Fibroblast of lung (primary cell): ENCODE measurements at regions not wholly inside any gene's neighbourhood (a gene's known extent, or its start where the extent isn't known, plus 50 kb on each side); places are given as distances from the start of the nearest gene placed in this dataset.

Experiments used
- DNase-seq, 2 donors: peaks; one replicate each; pipeline versions ENCODE4 v3.0.0 to v3.0.0-alpha.2; 2010; ENCODE audit warnings: low read depth in 2 of 2
- H2AFZ ChIP-seq: 2 replicates; pipeline ENCODE4 v1.5.1; 2012; ENCODE audit warnings: low read length, control low read depth, inconsistent platforms
- H3K27ac ChIP-seq: 2 replicates; pipeline ENCODE4 v1.5.1; 2011; ENCODE audit warnings: low read length, control low read depth; ENCODE audit not compliant: insufficient read depth
- H3K27me3 ChIP-seq: 2 replicates; pipeline ENCODE4 v1.5.1; 2011; ENCODE audit warnings: mild to moderate bottlenecking, low read length; ENCODE audit not compliant: control insufficient read depth, insufficient read depth
- H3K36me3 ChIP-seq: 2 replicates; pipeline ENCODE4 v1.5.1; 2011; ENCODE audit warnings: low read length; ENCODE audit not compliant: control insufficient read depth, insufficient read depth
- H3K4me1 ChIP-seq: 2 replicates; pipeline ENCODE4 v1.5.1; 2011; ENCODE audit warnings: low read length; ENCODE audit not compliant: control insufficient read depth, insufficient read depth; ENCODE audit errors: extremely low read depth
- H3K4me2 ChIP-seq: 2 replicates; pipeline ENCODE4 v1.5.1; 2011; ENCODE audit warnings: low read length, control low read depth; ENCODE audit not compliant: insufficient read depth; ENCODE audit errors: extremely low read depth
- H3K4me3 ChIP-seq, 4 experiments: fragments of 200-600 bp in 1 of 4; sonication (generic) in 1 of 4; replicated peaks in 1 of 4; 2 replicates each; pipeline ENCODE4 v1.5.1; 2011 to 2016; ENCODE audit warnings: low read length in 4 of 4, low read depth in 3 of 4, mild to moderate bottlenecking in 3 of 4, control low read depth in 2 of 4, inconsistent platforms in 1 of 4, mixed read lengths in 1 of 4; ENCODE audit not compliant: insufficient read depth in 1 of 4; ENCODE audit errors: control extremely low read depth in 1 of 4
- H3K79me2 ChIP-seq: 2 replicates; pipeline ENCODE4 v1.5.1; 2012; ENCODE audit warnings: mild to moderate bottlenecking, low read length, inconsistent platforms; ENCODE audit not compliant: control insufficient read depth, insufficient read depth
- H3K9ac ChIP-seq: 2 replicates; pipeline ENCODE4 v1.5.1; 2011; ENCODE audit warnings: mild to moderate bottlenecking, low read length, control low read depth; ENCODE audit not compliant: insufficient read depth
- H3K9me3 ChIP-seq: 2 replicates; pipeline ENCODE4 v1.5.1; 2012; ENCODE audit warnings: low read depth, low read length; ENCODE audit not compliant: control insufficient read depth, insufficient read depth
- H4K20me1 ChIP-seq: 2 replicates; pipeline ENCODE4 v1.5.1; 2011; ENCODE audit warnings: low read length; ENCODE audit not compliant: control insufficient read depth, insufficient read depth; ENCODE audit errors: extremely low read depth
- CTCF ChIP-seq, 2 donors: IDR thresholded peaks in 1 of 2; conservative IDR thresholded peaks in 1 of 2; 1 replicate in 1 of 2; 2 replicates in 1 of 2; pipeline ENCODE4 v1.5.1; 2011 to 2012; ENCODE audit warnings: low read length in 2 of 2, control low read depth in 1 of 2, inconsistent platforms in 1 of 2, low read depth in 1 of 2, mild to moderate bottlenecking in 1 of 2
- EZH2 ChIP-seq: IDR thresholded peaks from 2 replicates; pipeline ENCODE4 v1.5.1; 2012; ENCODE audit warnings: low read length, control low read depth, mild to moderate bottlenecking; ENCODE audit errors: missing control alignments

GRCh38 chr1:201663491-201664113, 124.7 kb downstream of the NAV1 start:
- H3K79me2 ChIP-seq: peaks cover 100% of the 10 kb centered on the region
- no peak for TF ChIP-seq EZH2
- no peak for TF ChIP-seq CTCF (conservative IDR thresholded peaks at IDR 0.05 in 1 of 2, IDR thresholded peaks at IDR 0.05 in 1 of 2; ENCODE audit: low read depth in 1 of 2, low read length in 2 of 2)

GRCh38 chr1:201665036-201665435, 126.1 kb downstream of the NAV1 start:
- TF ChIP-seq EZH2 (no peak), CTCF (conservative IDR thresholded peaks at IDR 0.05 in 1 of 2, IDR thresholded peaks at IDR 0.05 in 1 of 2; ENCODE audit: low read depth in 1 of 2, low read length in 2 of 2) (no peak)
- H3K36me3 ChIP-seq: peaks cover 17% of the 10 kb centered on the region
- no peak overlapping the region for H3K27ac ChIP-seq
- peaks cover 3% of the 10 kb centered on the region for H3K4me1 ChIP-seq
- DNase-seq: no peak
- H3K27me3 ChIP-seq: no peaks in the 10 kb centered on the region
- H3K79me2 ChIP-seq: peaks cover 99% of the 10 kb centered on the region
- no peak overlapping the region for H3K4me3 ChIP-seq
- no peak overlapping the region for H2AFZ ChIP-seq
- H3K9me3 ChIP-seq: no peaks in the 10 kb centered on the region
- H4K20me1 ChIP-seq: peaks cover 17% of the 10 kb centered on the region
- no peak overlapping the region for H3K9ac ChIP-seq
- H3K4me2 ChIP-seq: no peak overlapping the region

More at GRCh38 chr1:201663491-201664113, 124.7 kb downstream of the NAV1 start:
- DNase-seq: no peak
- Histone ChIP-seq H3K4me3 (no peak overlapping the region), H3K27me3 (no peaks in the 10 kb centered on the region), H3K4me2 (no peak overlapping the region), H3K9me3 (no peaks in the 10 kb centered on the region), H3K9ac (no peak overlapping the region), H3K36me3 (peaks cover 18% of the 10 kb centered on the region), H3K4me1 (peaks cover 3% of the 10 kb centered on the region), H3K27ac (no peak overlapping the region), H4K20me1 (peaks cover 23% of the 10 kb centered on the region), H2AFZ (no peak overlapping the region)

- no peak overlapping the region for H3K9ac ChIP-seq
- H3K36me3 ChIP-seq: peaks cover 15% of the 10 kb centered on the region
- no peak overlapping the region for H3K4me2 ChIP-seq
- no peak for DNase-seq
- H3K4me1 ChIP-seq: peaks cover 3% of the 10 kb centered on the region
- H3K79me2 ChIP-seq: peaks cover 99% of the 10 kb centered on the region
- H2AFZ ChIP-seq: no peak overlapping the region
- H3K4me3 ChIP-seq: no peak overlapping the region
- TF ChIP-seq EZH2 (no peak), CTCF (conservative IDR thresholded peaks at IDR 0.05 in 1 of 2, IDR thresholded peaks at IDR 0.05 in 1 of 2; ENCODE audit: low read depth in 1 of 2, low read length in 2 of 2) (no peak)
- H4K20me1 ChIP-seq: peaks cover 17% of the 10 kb centered on the region
- H3K27ac ChIP-seq: no peak overlapping the region
- H3K9me3 ChIP-seq: no peaks in the 10 kb centered on the region
- no peaks in the 10 kb centered on the region for H3K27me3 ChIP-seq
Observed at GRCh38 chr1:201666102-201666501, 127.2 kb downstream of the NAV1 start.
